ENCODE measurements at regions not wholly inside any gene's neighbourhood (a gene's known extent, or its start where the extent isn't known, plus 50 kb on each side); places are given as distances from the start of the nearest gene placed in this dataset.

DNA sequence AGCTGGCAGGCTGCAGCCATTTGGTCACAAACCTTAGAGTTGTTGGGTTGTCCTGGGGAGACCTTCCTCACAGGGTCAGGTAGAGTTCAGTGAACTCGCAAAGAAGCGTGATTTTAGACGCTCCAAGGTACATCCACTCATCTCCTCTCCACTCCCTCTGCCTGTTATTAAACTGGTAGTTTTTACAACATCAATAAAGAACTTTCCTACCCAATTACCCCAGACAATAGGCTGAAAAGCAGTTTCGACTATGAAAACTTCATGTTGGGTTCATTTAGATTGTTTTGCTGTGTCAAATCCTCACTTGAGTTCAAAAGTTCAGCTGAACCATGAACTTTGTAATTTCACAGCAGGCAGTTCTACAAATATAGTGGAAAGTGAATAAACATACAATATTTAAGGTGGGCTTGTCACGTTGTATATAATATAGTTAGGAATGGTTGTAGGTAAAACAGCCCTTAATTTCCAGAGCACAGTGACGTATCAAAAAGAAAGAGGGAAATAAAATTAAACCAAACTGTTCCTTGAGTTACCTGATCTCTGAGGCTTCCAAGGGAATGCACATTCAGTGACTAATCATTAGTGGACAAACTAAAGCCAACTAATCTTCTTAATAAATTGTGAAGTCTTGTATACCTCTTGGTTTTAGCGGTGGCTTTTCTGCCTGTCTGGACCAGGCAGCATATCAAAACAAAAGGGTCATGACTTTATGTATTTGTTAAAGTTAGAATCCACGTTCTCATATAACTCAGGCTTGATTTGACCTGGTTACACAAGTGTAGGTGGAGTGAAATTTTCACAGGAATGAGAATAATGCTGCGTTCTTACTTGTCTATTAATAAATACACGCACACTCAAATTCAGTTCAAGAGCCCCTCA lies 100.5 kb downstream of the CYP26A1 start:
- ATAC-seq: no peak
- DNase-seq (ENCODE audit: low spot score): no peak
- intact Hi-C loops (cut with DNase I): no loop called here

DNA sequence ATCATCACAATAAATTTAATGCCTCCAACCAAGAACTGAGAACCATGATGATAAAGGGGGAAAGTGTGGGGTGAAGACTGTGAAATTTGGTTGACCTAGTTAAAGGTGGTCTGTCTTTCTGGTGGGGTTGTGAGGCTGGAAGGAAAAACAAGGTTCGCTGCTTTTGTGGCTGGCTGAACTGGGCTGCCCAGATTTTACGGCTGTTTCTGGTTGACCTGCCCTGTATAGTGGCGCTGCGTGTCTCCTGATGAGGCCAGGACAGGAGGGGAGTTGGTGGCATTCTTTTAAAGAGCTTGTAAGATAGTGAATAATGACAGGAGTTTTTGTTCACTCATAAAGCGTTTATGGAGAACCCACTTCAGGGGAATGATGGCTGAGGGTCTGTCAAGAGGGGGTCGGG lies 101.8 kb downstream of the CYP26A1 start:
- DNase-seq (ENCODE audit: low spot score) (no peak), ATAC-seq (no peak)
- intact Hi-C loops (cut with DNase I): no loop called here

DNA sequence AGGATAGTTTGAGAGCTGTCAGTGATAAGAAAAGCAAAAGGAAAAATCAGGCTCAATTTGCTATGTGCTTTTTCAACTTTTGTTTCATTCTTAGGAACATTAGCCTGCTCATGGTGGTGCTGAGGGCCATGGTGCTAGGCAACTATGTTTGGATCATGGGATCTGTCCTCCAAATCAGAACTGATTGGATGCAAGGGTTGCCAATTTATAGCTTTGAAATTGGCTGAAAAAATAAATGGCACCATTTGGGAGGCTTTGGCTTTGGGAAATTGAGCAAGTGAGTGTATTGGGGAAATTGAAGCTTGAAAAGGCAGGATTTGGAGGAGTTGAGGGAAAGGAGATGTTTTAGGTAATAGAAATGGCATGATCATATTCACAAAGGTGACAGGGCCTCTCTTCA lies 103.8 kb downstream of the CYP26A1 start:
- no peak for ATAC-seq
- intact Hi-C loops (cut with DNase I): no loop called here
- DNase-seq (ENCODE audit: low spot score): no peak

DNA sequence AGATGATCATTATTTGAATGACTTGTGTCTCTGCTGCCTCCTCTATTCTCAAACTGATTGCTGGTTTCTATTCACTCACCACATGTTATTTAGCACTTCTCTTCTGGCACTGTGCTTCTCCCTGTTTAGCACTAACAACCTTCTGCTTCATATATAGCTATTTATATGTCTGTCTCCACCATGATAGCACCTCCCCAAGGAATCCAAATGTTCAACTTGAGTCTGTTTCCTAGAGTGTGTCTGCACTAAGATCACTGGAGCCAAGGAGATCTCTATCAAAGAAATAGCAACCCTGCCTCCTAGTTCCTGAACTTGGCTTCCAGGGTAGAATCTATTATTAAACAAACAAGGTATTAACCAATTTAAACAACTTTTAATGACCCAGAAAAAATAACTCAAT lies 104.5 kb downstream of the CYP26A1 start:
- DNase-seq (ENCODE audit: low spot score) (no peak), ATAC-seq (no peak)
- intact Hi-C loops (cut with DNase I): no loop called here

DNA sequence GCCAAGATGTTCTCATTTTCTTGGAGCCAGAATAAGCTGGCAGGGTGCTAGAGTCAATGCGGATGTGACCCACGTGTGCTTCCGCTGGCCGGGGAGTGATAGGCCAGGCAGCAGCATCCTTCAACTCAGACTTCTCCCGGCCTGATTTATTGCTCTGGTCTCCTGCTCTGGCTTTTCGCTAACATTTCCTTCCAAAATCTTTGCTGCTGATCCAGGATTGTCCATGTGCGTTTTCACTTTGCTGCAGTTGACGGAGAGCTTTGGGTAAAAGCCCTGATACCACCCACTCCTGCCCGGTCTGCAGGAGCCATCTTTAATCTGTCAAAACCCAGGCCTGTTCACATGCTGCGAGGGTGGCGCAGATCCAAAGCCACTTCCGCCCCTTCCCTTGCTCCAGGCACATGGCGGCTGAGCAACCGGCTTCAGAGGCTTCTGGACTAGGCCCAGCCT lies 106.8 kb downstream of the CYP26A1 start:
- peak; percentile 81 for DNase-seq (ENCODE audit: low spot score)
- intact Hi-C loops (cut with DNase I): no loop called here
- ATAC-seq: peak; percentile 90

DNA sequence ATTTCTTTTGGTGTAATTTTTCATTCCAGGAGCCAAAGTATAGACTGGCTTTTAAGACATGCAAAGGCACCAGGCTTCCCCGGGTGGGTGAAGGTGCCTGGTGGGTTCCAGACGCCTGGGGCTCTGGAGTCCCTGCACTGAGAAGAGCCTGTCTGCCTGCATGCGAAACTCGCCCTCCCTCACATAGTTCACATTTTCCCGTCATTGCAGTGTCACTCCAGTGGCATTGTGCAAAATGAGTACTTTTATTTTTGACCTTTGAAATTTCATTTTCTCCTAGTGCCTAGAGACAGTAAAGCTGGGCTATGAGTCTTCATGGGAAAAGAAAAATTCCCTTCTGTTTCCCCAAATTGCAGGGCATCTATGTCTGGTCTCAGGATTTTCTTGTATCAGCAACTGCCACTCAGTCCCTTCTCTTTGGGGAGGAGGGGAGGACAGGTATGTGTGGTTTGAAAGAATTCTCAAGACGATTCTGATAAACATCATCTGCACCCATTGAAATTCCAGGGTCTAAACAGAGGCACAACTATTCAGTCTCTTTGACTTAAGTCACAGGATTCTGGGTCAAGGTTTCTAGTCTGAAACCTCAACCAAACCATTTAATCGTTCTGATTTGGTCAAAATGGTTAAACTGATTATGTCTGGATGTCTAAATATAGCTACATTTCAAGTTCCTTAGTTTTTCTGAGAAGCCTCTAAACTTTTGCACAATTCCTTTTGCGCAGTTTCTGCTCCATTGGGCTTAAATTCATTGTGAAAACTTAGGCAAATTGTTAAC lies 107.8 kb downstream of the CYP26A1 start:
- ATAC-seq (no peak), DNase-seq (ENCODE audit: low spot score) (no peak)
- intact Hi-C loops (cut with DNase I): no loop called here

DNA sequence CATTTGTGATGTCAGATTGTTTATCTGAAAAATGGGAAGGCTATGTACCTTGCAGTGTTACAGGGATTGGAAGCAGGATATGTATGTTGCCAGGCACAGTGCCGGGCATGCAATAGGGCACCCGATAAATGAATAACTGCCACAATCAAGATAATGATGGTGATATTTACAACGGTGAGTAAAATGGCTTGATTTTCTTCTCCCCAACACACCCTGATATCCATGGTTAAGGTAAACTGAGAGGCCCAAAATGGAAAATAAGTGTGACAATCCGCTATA lies 108.3 kb downstream of the CYP26A1 start:
- intact Hi-C loops (cut with DNase I): no loop called here
- DNase-seq (ENCODE audit: low spot score) (no peak), ATAC-seq (no peak)

DNA sequence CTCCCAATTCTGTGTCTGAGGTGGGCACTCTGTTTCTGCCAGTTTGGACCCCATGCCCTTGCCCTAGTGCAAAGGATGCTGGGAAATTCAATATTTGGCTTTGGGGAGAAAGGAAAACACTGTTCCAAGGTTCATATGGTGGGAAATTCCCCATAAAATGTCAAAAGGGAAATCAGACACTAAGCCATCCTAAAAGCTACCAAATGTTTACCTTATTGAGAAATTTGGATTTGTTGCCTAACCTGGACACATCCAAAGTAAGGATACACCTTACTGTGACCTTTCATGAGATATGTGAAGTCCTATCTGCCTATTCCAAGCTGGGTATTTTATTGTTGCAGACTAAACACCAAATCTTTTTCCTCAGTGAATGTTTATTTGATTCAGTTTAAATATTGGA lies 109.1 kb downstream of the CYP26A1 start:
- DNase-seq (ENCODE audit: low spot score): no peak
- intact Hi-C loops (cut with DNase I): no loop called here
- no peak for ATAC-seq

DNA sequence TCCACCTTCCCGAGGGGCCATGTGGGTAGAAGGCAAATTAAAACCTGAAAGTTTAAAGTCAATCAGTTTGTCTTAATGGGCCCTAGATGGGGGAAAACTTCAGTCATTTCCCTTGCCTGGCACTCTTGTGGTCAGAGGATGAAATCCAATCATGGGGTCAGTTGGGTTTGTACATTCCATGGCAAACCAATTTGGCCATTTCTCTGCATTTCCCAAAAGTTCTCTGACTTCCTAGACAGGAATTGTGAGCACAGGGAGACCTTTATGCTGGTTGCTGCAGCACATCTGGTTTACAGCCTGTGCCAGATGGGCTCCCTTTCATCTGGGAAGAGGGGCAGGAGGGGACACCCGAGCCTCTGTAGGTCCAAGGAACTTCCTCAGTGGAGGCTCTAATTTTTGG lies 113.0 kb downstream of the CYP26A1 start:
- ATAC-seq (no peak), DNase-seq (ENCODE audit: low spot score) (no peak)
- intact Hi-C loops (cut with DNase I): no loop called here

DNA sequence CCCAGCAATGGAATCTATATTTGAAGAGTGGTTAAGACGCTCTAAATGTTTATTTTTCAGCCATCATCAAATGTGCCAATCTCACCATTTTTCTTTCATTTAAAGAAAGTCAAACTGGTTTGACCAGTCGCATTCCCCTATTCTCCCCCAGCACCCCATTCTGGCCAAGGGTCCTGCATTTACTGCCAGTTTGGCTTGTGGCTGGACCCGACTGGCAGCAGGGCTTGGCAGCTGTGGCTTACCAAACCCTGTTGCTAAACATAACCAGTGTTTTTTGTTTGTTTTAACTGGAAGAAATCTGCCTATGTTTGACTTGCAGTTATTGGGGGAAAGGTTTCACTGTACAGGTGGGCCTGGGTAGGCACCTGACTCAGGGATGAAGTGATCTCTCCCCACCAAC lies 116.3 kb downstream of the CYP26A1 start:
- DNase-seq (ENCODE audit: low spot score) (no peak), ATAC-seq (no peak)
- intact Hi-C loops (cut with DNase I): no loop called here

DNA sequence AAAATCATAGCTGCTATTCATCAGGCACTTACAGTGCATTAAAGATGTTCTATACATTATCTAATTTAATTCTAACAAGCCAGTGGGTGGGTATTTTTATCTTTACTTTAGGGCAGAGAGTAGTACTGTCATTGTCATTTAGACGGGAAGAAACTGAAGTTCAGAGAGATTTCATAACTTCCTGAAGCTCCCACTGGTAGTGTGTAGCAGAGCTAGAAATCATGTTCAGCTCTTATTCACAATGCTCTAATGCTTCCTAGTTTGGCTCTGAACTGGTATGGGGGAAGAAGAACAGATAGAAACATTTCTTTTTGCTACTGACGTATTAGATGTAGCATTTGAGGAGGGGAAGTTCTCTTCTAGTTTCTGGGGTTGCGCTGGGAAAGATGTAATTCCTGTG lies 116.7 kb downstream of the CYP26A1 start:
- peak; percentile 51 for ATAC-seq
- DNase-seq (ENCODE audit: low spot score): no peak
- intact Hi-C loops (cut with DNase I): no loop called here

DNA sequence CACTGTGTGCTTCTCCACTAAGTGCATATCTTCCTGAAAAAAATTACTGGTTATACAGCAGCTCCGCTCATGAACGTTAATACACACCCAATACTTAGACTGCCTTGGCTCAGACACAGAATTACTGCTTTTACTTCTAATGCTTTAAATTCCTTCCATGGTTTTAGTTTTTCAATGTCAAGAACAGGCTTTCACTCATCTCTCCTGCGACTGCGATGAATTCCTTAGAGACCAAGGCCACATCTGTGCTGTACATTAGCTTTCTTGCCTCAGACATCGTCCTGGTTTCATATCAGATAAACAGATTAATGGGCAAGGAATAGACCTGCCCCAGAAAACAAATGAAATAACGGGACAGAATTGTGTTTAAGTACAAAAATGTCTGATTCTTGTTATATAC lies 120.2 kb downstream of the CYP26A1 start:
- intact Hi-C loops (cut with DNase I): no loop called here
- DNase-seq (ENCODE audit: low spot score): no peak

DNA sequence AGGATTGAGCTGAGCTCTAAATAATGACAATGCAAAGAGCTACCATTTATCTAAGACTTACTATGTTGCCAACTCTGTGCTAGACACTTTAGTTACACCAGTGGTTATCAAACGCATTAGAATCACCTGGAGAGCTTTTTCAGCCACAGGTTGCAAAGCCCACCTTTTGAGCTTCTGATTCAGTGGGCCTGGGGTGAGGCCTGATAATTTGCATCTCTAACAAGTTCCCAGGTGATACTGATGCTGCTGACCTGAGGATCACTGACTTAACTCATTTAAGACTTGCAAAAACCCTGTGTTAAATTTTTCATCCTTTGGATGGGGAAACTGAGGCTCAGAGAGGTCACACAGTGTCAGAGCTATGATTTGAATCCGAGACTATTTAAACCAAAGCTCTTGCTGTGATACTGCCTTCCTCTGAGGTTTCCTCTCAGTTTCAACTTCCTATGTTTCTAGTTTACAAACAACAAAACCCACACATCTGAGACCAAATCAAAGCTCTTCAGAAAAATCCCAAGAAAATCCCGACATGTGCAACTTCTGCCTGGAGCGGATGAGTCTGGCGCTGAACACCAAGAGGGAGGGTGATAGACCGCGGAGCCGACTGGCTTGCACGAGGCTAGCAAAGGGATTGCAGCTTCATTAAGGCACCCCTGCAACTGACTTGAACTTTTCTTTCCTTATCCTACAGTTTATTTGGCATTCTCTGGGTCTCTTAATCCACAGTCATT lies 124.9 kb downstream of the CYP26A1 start:
- DNase-seq (ENCODE audit: low spot score): no peak

More for the DNA sequence above, 120.2 kb downstream of the CYP26A1 start:
- no peak for ATAC-seq

DNA sequence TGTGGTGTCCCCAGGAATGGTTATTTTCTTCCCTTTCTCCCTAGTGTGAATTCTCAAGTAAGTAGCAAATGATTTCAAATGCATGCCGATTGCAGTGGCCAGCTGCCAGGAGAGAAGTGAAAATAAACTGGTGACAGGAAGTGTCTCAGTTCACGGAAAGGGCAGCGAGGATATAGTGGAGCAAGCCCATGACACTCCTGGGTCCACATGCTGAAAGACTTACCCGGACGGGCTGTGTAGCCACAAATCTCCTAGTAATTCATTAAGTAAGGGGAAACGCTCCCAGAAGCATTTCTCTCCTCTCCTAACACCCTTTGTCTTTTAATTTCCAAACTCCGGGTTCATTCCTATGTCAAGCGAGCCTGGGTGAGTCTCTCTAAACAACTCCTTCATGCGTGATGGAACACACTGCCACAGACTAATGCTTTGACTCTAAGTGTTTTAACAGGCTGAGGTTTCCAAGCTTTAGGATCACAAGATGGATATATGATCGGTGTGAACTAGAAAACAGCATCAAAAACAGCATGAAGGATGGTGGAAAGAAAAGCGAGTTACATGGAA lies 125.6 kb downstream of the CYP26A1 start:
- ATAC-seq (peak; percentile 93), DNase-seq (ENCODE audit: low spot score) (peak; percentile 85)
- intact Hi-C loops (cut with DNase I): no loop called here

More for the DNA sequence above, 124.9 kb downstream of the CYP26A1 start:
- intact Hi-C loops (cut with DNase I): no loop called here
- peak; percentile 88 for ATAC-seq

DNA sequence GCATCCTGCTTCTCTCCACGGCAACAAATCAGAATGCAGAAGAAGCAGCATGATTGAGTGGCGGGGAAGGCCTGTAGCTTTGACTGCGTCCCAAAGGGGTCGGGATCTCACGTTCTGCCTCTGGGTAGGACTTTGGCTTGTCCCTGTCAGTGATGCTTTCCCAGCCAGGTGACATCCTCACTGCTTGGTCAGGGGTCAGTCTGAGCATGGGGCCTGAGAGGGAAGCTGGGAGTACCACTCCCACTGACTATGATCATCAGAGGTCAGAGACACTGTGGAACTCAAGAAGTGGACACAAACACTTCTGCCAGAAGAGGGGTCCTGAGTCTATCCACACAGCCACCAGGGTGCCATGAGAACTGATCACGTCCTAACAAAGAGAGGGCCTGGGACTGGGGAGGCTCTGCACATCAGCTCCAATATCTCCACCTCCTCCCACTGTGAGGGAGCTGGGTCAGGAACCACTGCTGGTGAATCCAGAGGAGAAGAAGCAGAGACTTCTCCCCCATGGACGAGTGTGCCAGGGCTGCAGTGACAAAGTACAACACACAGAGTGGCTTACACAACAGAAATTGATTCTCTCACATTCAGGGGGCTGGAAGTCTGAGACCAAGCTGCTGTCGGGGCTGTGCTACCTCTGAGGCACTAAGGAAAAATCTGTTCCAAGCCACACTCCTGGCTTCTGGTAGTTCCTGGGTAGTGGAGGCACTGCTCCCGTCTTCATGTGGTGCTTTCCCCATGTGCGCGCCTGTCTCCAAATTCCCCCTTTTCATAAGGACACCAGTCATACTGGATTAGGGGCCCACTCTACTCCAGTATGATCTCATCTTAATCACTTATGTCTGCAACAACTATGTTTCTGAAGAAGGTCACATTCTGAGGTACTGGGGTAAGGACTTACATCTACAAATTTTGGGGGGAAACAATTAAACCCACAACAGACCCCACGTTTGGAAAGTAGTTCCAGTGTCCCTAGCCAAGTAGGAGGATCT lies 131.1 kb downstream of the CYP26A1 start:
- DNase-seq (ENCODE audit: low spot score) (no peak), ATAC-seq (no peak)
- intact Hi-C loops (cut with DNase I): no loop called here

DNA sequence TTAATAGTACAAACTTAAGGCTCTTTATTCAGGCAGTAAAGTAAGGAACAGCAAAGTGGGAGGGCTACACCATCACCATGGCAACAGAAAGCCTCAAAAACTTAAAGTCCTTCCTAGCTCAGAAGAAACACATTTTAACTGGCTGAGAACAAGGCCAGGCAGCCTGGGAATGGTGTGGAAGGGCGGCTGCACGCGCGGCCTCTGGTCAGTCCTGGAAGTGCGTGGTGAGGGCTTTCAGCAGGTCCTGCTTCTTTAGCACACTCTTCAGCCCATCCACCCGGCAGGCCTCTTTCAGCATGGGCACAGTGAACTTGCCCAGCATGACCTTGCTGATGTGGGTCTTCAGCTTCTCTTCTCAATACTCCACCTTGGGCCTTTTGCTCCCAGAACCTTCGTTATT lies 133.0 kb downstream of the CYP26A1 start:
- no peak for DNase-seq (ENCODE audit: low spot score)
- intact Hi-C loops (cut with DNase I): no loop called here
- ATAC-seq: no peak

DNA sequence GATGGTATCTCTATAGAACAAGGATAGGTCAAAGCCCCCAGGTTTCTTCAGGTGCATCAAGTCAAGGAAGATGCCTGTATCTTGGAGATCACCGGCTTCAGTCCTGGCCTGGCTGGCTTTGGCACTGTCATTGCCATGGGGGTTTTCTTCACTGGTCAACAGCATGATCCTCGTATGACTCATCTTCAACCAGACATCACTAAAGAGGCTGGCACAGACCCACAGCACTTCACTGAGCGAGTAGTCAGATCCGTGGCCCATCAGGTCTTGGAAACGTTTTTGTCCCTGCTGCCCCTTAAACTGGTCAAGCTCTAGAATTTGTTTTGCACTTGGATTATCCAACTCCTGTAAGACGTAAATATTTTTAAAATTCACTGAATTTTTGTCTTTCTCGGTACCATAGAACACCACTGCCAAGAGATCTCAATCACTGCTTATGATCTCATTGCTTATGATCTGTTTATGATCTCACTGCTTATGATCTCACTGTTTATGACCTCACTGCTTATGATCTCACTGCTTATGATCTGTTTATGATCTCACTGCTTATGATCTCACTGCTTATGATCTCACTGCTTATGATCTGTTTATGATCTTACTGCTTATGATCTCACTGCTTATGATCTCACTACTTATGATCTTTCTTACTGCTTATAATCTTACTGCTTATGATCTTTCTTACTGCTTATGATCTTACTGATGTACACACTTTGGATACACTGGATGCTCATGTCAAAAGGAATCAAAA lies 135.2 kb downstream of the CYP26A1 start:
- ATAC-seq (no peak), DNase-seq (ENCODE audit: low spot score) (no peak)
- intact Hi-C loops (cut with DNase I): no loop called here

DNA sequence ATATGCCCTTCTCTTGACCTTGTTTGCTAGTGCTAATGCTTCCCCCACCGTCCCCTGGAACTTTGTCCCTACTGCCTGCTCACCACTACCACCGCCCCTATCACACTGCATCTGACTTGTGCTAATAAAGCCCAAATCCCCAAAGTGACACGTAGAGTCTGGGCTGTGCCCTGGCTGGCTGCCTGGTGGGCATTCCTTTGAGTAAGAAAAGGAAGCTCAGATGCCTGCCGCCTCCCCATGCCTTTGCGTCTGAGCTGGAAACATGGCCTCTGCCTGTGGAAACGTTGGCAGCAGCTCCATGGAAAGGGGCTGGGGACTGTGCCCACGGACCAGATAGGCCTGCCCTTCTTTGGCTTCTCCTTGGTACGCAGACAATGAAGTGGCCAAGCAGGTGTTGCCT lies 138.3 kb downstream of the CYP26A1 start:
- no peak for ATAC-seq
- no peak for DNase-seq (ENCODE audit: low spot score)
- intact Hi-C loops (cut with DNase I): no loop called here
